GM20431 (cell line): ENCODE measurements at regions not wholly inside any gene's neighbourhood (a gene's known extent, or its start where the extent isn't known, plus 50 kb on each side); places are given as distances from the start of the nearest gene placed in this dataset.

Experiments used
- in situ Hi-C: fragments of 300-500 bp; cut with MseI, MboI; formaldehyde crosslinking; loops from one replicate; pipeline ENCODE4 v1.15.0; 2020; ENCODE audit warnings: low sequenced_read_pairs; ENCODE audit not compliant: unreplicated experiment

GRCh38 chr20:40427026-40427425 is 262.0 kb downstream of the MAFB start:
- in situ Hi-C loops: no loop called here

GRCh38 chr20:40424695-40425094 is 264.3 kb downstream of the MAFB start:
- in situ Hi-C loops: no loop called here

GRCh38 chr20:40422656-40423055 is 266.4 kb downstream of the MAFB start:
- in situ Hi-C loops: no loop called here

GRCh38 chr20:40416274-40416673 is 272.8 kb downstream of the MAFB start:
- in situ Hi-C loops: no loop called here

GRCh38 chr20:40414843-40415615 is 274.0 kb downstream of the MAFB start:
- in situ Hi-C loops: no loop called here

- in situ Hi-C loops: no loop called here
Observed at GRCh38 chr20:40410028-40410427, 279.0 kb downstream of the MAFB start.

- in situ Hi-C loops: no loop called here
Observed at GRCh38 chr20:40397467-40397866, 291.6 kb downstream of the MAFB start.

GRCh38 chr20:40393197-40394079 is 295.6 kb downstream of the MAFB start:
- in situ Hi-C loops: no loop called here

- in situ Hi-C loops: no loop called here
Observed at GRCh38 chr20:40390654-40391053, 298.4 kb downstream of the MAFB start.

- in situ Hi-C loops: no loop called here
Observed at GRCh38 chr20:40370800-40371199, 318.2 kb downstream of the MAFB start.

GRCh38 chr20:40368876-40369275 is 320.2 kb downstream of the MAFB start:
- in situ Hi-C loops: no loop called here

GRCh38 chr20:40361916-40362315 is 327.1 kb downstream of the MAFB start:
- in situ Hi-C loops: no loop called here

GRCh38 chr20:40359131-40359912 is 329.7 kb downstream of the MAFB start:
- in situ Hi-C loops: no loop called here

- in situ Hi-C loops: no loop called here
Observed at GRCh38 chr20:40354880-40355279, 334.2 kb downstream of the MAFB start.

- in situ Hi-C loops: no loop called here
Observed at GRCh38 chr20:40343390-40343789, 345.6 kb downstream of the MAFB start.

- in situ Hi-C loops: no loop called here
Observed at GRCh38 chr20:40341561-40341960, 347.5 kb downstream of the MAFB start.

GRCh38 chr20:40339661-40340449 is 349.2 kb downstream of the MAFB start:
- in situ Hi-C loops: no loop called here

- in situ Hi-C loops: no loop called here
Observed at GRCh38 chr20:40336533-40336932, 352.5 kb downstream of the MAFB start.

GRCh38 chr20:40335901-40336351 is 353.1 kb downstream of the MAFB start:
- in situ Hi-C loops: no loop called here

- in situ Hi-C loops: no loop called here
Observed at GRCh38 chr20:40335437-40335836, 353.6 kb downstream of the MAFB start.
